ENCODE measurements at regions not wholly inside any gene's neighbourhood (a gene's known extent, or its start where the extent isn't known, plus 50 kb on each side); places are given as distances from the start of the nearest gene placed in this dataset.

DNA sequence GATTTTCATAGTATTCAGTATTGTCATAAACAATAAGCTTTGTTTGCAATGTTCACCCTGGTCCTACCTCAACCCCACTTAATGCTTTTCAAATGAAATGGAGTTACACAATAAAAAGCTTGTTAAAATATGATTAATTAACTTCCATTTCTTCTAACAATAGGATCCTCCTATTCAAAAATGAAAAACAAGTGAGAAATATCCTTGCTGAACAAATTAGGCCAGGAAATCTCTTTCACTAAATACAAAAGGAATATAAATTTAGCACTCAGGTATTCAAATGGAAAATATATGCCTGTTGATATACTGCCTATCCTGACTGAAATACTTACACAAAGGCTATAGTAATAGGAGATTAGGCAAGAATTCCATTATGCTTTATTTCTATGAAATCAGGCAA is 323.4 kb upstream of the GRM3 start (continued):
- TF ChIP-seq, protein P1, sequence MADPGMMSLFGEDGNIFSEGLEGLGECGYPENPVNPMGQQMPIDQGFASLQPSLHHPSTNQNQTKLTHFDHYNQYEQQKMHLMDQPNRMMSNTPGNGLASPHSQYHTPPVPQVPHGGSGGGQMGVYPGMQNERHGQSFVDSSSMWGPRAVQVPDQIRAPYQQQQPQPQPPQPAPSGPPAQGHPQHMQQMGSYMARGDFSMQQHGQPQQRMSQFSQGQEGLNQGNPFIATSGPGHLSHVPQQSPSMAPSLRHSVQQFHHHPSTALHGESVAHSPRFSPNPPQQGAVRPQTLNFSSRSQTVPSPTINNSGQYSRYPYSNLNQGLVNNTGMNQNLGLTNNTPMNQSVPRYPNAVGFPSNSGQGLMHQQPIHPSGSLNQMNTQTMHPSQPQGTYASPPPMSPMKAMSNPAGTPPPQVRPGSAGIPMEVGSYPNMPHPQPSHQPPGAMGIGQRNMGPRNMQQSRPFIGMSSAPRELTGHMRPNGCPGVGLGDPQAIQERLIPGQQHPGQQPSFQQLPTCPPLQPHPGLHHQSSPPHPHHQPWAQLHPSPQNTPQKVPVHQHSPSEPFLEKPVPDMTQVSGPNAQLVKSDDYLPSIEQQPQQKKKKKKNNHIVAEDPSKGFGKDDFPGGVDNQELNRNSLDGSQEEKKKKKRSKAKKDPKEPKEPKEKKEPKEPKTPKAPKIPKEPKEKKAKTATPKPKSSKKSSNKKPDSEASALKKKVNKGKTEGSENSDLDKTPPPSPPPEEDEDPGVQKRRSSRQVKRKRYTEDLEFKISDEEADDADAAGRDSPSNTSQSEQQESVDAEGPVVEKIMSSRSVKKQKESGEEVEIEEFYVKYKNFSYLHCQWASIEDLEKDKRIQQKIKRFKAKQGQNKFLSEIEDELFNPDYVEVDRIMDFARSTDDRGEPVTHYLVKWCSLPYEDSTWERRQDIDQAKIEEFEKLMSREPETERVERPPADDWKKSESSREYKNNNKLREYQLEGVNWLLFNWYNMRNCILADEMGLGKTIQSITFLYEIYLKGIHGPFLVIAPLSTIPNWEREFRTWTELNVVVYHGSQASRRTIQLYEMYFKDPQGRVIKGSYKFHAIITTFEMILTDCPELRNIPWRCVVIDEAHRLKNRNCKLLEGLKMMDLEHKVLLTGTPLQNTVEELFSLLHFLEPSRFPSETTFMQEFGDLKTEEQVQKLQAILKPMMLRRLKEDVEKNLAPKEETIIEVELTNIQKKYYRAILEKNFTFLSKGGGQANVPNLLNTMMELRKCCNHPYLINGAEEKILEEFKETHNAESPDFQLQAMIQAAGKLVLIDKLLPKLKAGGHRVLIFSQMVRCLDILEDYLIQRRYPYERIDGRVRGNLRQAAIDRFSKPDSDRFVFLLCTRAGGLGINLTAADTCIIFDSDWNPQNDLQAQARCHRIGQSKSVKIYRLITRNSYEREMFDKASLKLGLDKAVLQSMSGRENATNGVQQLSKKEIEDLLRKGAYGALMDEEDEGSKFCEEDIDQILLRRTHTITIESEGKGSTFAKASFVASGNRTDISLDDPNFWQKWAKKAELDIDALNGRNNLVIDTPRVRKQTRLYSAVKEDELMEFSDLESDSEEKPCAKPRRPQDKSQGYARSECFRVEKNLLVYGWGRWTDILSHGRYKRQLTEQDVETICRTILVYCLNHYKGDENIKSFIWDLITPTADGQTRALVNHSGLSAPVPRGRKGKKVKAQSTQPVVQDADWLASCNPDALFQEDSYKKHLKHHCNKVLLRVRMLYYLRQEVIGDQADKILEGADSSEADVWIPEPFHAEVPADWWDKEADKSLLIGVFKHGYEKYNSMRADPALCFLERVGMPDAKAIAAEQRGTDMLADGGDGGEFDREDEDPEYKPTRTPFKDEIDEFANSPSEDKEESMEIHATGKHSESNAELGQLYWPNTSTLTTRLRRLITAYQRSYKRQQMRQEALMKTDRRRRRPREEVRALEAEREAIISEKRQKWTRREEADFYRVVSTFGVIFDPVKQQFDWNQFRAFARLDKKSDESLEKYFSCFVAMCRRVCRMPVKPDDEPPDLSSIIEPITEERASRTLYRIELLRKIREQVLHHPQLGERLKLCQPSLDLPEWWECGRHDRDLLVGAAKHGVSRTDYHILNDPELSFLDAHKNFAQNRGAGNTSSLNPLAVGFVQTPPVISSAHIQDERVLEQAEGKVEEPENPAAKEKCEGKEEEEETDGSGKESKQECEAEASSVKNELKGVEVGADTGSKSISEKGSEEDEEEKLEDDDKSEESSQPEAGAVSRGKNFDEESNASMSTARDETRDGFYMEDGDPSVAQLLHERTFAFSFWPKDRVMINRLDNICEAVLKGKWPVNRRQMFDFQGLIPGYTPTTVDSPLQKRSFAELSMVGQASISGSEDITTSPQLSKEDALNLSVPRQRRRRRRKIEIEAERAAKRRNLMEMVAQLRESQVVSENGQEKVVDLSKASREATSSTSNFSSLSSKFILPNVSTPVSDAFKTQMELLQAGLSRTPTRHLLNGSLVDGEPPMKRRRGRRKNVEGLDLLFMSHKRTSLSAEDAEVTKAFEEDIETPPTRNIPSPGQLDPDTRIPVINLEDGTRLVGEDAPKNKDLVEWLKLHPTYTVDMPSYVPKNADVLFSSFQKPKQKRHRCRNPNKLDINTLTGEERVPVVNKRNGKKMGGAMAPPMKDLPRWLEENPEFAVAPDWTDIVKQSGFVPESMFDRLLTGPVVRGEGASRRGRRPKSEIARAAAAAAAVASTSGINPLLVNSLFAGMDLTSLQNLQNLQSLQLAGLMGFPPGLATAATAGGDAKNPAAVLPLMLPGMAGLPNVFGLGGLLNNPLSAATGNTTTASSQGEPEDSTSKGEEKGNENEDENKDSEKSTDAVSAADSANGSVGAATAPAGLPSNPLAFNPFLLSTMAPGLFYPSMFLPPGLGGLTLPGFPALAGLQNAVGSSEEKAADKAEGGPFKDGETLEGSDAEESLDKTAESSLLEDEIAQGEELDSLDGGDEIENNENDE (IDR thresholded peaks at IDR 0.05; ENCODE audit: insufficient replicate concordance, low read length), result no peak
- TF ChIP-seq, protein P2, sequence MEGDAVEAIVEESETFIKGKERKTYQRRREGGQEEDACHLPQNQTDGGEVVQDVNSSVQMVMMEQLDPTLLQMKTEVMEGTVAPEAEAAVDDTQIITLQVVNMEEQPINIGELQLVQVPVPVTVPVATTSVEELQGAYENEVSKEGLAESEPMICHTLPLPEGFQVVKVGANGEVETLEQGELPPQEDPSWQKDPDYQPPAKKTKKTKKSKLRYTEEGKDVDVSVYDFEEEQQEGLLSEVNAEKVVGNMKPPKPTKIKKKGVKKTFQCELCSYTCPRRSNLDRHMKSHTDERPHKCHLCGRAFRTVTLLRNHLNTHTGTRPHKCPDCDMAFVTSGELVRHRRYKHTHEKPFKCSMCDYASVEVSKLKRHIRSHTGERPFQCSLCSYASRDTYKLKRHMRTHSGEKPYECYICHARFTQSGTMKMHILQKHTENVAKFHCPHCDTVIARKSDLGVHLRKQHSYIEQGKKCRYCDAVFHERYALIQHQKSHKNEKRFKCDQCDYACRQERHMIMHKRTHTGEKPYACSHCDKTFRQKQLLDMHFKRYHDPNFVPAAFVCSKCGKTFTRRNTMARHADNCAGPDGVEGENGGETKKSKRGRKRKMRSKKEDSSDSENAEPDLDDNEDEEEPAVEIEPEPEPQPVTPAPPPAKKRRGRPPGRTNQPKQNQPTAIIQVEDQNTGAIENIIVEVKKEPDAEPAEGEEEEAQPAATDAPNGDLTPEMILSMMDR (IDR thresholded peaks at IDR 0.05; ENCODE audit: control extremely low read depth in 1 of 3, insufficient read depth in 1 of 3, low read depth in 1 of 3, low read length in 3 of 3), result no peak

Measured in H1 (cell line).